Natural killer cell (primary cell): ENCODE measurements at regions not wholly inside any gene's neighbourhood (a gene's known extent, or its start where the extent isn't known, plus 50 kb on each side); places are given as distances from the start of the nearest gene placed in this dataset.

Experiments
- ATAC-seq, 3 donors: fragments of 150-1000 bp in 2 of 3; fragments of 200-7000 bp in 1 of 3; cut with Tn5 transposase; 1 replicate in 1 of 3; 2 replicates in 2 of 3; pipeline ENCODE4 v1.10.0; 2021; ENCODE audit warnings: mild to moderate bottlenecking in 2 of 3, moderate library complexity in 2 of 3
- DNase-seq, 2 donors: peaks; one replicate each; pipeline versions ENCODE4 v3.0.0 to v3.0.0-alpha.2; 2013 to 2021; ENCODE audit warnings: mixed read lengths in 1 of 2
- H3K27ac ChIP-seq: one replicate; pipeline ENCODE4 v1.5.1; 2013; ENCODE audit warnings: mild to moderate bottlenecking, low read length
- H3K27me3 ChIP-seq: one replicate; pipeline ENCODE4 v1.6.1; 2013; ENCODE audit warnings: low read length; ENCODE audit not compliant: control insufficient read depth, insufficient read depth
- H3K36me3 ChIP-seq: one replicate; pipeline ENCODE4 v1.6.1; 2013; ENCODE audit warnings: low read length; ENCODE audit not compliant: control insufficient read depth, insufficient read depth
- H3K4me1 ChIP-seq: one replicate; pipeline ENCODE4 v1.6.1; 2013; ENCODE audit warnings: low read length; ENCODE audit not compliant: control insufficient read depth, insufficient read depth
- H3K4me3 ChIP-seq: one replicate; pipeline ENCODE4 v1.5.1; 2013; ENCODE audit warnings: low read length
- H3K9me3 ChIP-seq: one replicate; pipeline ENCODE4 v1.6.1; 2013; ENCODE audit warnings: low read length; ENCODE audit not compliant: control insufficient read depth, insufficient read depth
- H3K27ac Mint-ChIP-seq, 2 donors: one replicate each; pipeline ENCODE4 v1.8.0; 2022; ENCODE audit warnings: mild to moderate bottlenecking in 2 of 2, mixed read lengths in 2 of 2, moderate library complexity in 1 of 2
- H3K27me3 Mint-ChIP-seq, 2 donors: one replicate each; pipeline ENCODE4 v1.8.0; 2022; ENCODE audit warnings: low read depth in 2 of 2, mixed read lengths in 2 of 2
- H3K36me3 Mint-ChIP-seq: one replicate; pipeline ENCODE4 v1.8.0; 2022; ENCODE audit warnings: mixed read lengths
- H3K4me1 Mint-ChIP-seq, 2 donors: one replicate each; pipeline ENCODE4 v1.8.0; 2022; ENCODE audit warnings: mixed read lengths in 2 of 2
- H3K4me3 Mint-ChIP-seq: one replicate; pipeline ENCODE4 v1.8.0; 2022; ENCODE audit warnings: mild to moderate bottlenecking, moderate library complexity, mixed read lengths
- H3K9me3 Mint-ChIP-seq, 2 donors: one replicate each; pipeline ENCODE4 v1.8.0; 2022; ENCODE audit warnings: mixed read lengths in 2 of 2
- CTCF ChIP-seq: fragments of 200-600 bp; IDR thresholded peaks from one replicate; pipeline ENCODE4 v1.8.0; 2022; ENCODE audit warnings: antibody characterized with exemption
- WGBS: methylation state at CpG from one replicate; pipeline ENCODE4 v1.1.7; 2013; ENCODE audit warnings: missing lambda C conversion rate; ENCODE audit not compliant: insufficient coverage; 5-methylcytosine and 5-hydroxymethylcytosine counted together
- intact Hi-C: fragments of 100-400 bp; cut with micrococcal nuclease; formaldehyde crosslinking; loops from one replicate; pipeline ENCODE4 v1.14.2; 2022

GRCh38 chr21:27480841-27481261 is 514.0 kb upstream of the ADAMTS5 start:
- H3K27me3 ChIP-seq: no peaks in the 10 kb centered on the region
- DNase-seq (no peak), ATAC-seq (no peak)
- WGBS: 0% methylated on average over 2 of the region's 2 CpGs
- Mint-ChIP-seq H3K4me3 (no peak overlapping the region), H3K4me1 (no peaks in the 10 kb centered on the region), H3K27me3 (no peaks in the 10 kb centered on the region), H3K27ac (no peak overlapping the region), H3K36me3 (no peaks in the 10 kb centered on the region), H3K9me3 (peaks cover 3 to 7% of the 10 kb centered on the region in 2 donors)
- H3K36me3 ChIP-seq: no peaks in the 10 kb centered on the region
- no peak overlapping the region for H3K4me3 ChIP-seq
- peaks cover 7% of the 10 kb centered on the region for H3K9me3 ChIP-seq
- H3K27ac ChIP-seq: no peak overlapping the region
- intact Hi-C loops: no loop called here
- no peaks in the 10 kb centered on the region for H3K4me1 ChIP-seq
- no peak for TF ChIP-seq CTCF

- Mint-ChIP-seq H3K9me3 (peaks cover 6 to 9% of the 10 kb centered on the region in 2 donors), H3K27me3 (no peaks in the 10 kb centered on the region), H3K4me3 (no peak overlapping the region), H3K27ac (no peak overlapping the region), H3K36me3 (no peaks in the 10 kb centered on the region), H3K4me1 (no peaks in the 10 kb centered on the region)
- no peak for TF ChIP-seq CTCF
- no peak overlapping the region for H3K27ac ChIP-seq
- no peaks in the 10 kb centered on the region for H3K36me3 ChIP-seq
- no peaks in the 10 kb centered on the region for H3K4me1 ChIP-seq
- H3K9me3 ChIP-seq: peaks cover 5% of the 10 kb centered on the region
- DNase-seq: no peak
- no peaks in the 10 kb centered on the region for H3K27me3 ChIP-seq
- ATAC-seq: no peak
- intact Hi-C loops: no loop called here
- no peak overlapping the region for H3K4me3 ChIP-seq
- no CpG with 5 or more reads among the region's 2 CpGs for WGBS
These were observed 510.4 kb upstream of the ADAMTS5 start for GRCh38 chr21:27477296-27477695.

- TF ChIP-seq CTCF: no peak
- Mint-ChIP-seq H3K27ac (no peak overlapping the region), H3K27me3 (no peaks in the 10 kb centered on the region), H3K9me3 (peaks cover 3 to 9% of the 10 kb centered on the region in 2 donors), H3K4me1 (no peaks in the 10 kb centered on the region), H3K4me3 (no peak overlapping the region), H3K36me3 (no peaks in the 10 kb centered on the region)
- WGBS: 5% methylated on average over 1 of the region's 1 CpG
- H3K27ac ChIP-seq: no peak overlapping the region
- no peak overlapping the region for H3K4me3 ChIP-seq
- no peaks in the 10 kb centered on the region for H3K36me3 ChIP-seq
- intact Hi-C loops: no loop called here
- peaks cover 5% of the 10 kb centered on the region for H3K9me3 ChIP-seq
- H3K4me1 ChIP-seq: no peaks in the 10 kb centered on the region
- no peak for DNase-seq
- H3K27me3 ChIP-seq: no peaks in the 10 kb centered on the region
- ATAC-seq: no peak
These were observed 509.8 kb upstream of the ADAMTS5 start for GRCh38 chr21:27476696-27477095.

- H3K36me3 ChIP-seq: no peaks in the 10 kb centered on the region
- Mint-ChIP-seq H3K27me3 (no peaks in the 10 kb centered on the region), H3K4me3 (no peak overlapping the region), H3K4me1 (no peaks in the 10 kb centered on the region), H3K27ac (no peak overlapping the region), H3K36me3 (no peaks in the 10 kb centered on the region), H3K9me3 (peaks cover 3 to 10% of the 10 kb centered on the region in 2 donors)
- WGBS: 85% methylated on average over 5 of the region's 7 CpGs
- H3K4me1 ChIP-seq: no peaks in the 10 kb centered on the region
- no peak overlapping the region for H3K27ac ChIP-seq
- H3K9me3 ChIP-seq: peaks cover 5% of the 10 kb centered on the region
- DNase-seq: no peak
- TF ChIP-seq CTCF: no peak
- H3K27me3 ChIP-seq: no peaks in the 10 kb centered on the region
- intact Hi-C loops: no loop called here
- ATAC-seq: no peak
- H3K4me3 ChIP-seq: no peak overlapping the region
These were observed 508.6 kb upstream of the ADAMTS5 start for GRCh38 chr21:27475363-27475955.
